Vagina (tissue), 2 donors: ENCODE measurements at regions not wholly inside any gene's neighbourhood (a gene's known extent, or its start where the extent isn't known, plus 50 kb on each side); places are given as distances from the start of the nearest gene placed in this dataset.

Experiments used
- POLR2A ChIP-seq, 2 donors: fragments of 450-650 bp; IDR thresholded peaks; one replicate each; pipeline ENCODE4 v1.6.1; 2017; ENCODE audit warnings: antibody characterized with exemption in 2 of 2, mild to moderate bottlenecking in 2 of 2, moderate library complexity in 2 of 2
- POLR2AphosphoS5 ChIP-seq, 2 donors: sonication (generic); formaldehyde crosslinking; IDR thresholded peaks; one replicate each; pipeline ENCODE4 v1.9.0; 2017; ENCODE audit warnings: antibody characterized with exemption in 2 of 2, mild to moderate bottlenecking in 2 of 2, low read depth in 1 of 2; ENCODE audit not compliant: insufficient read depth in 1 of 2

- TF ChIP-seq POLR2A (IDR thresholded peaks at IDR 0.05), result no peak
- no peak for TF ChIP-seq POLR2AphosphoS5 (IDR thresholded peaks at IDR 0.05; ENCODE audit: insufficient read depth in 1 of 2, low read depth in 1 of 2)
These were observed 931.9 kb upstream of the TMEM132C start for GRCh38 chr12:127334912-127335644.
